Epidermal melanocyte (primary cell): ENCODE measurements at regions not wholly inside any gene's neighbourhood (a gene's known extent, or its start where the extent isn't known, plus 50 kb on each side); places are given as distances from the start of the nearest gene placed in this dataset.
A peak's percentile ranks its signal among the peaks of the same experiment; 100 is the strongest.

ENCODE experiments used
- DNase-seq: peaks from one replicate; pipeline ENCODE4 v3.0.0; 2011; ENCODE audit warnings: low spot score; ENCODE audit not compliant: insufficient read length

DNA sequence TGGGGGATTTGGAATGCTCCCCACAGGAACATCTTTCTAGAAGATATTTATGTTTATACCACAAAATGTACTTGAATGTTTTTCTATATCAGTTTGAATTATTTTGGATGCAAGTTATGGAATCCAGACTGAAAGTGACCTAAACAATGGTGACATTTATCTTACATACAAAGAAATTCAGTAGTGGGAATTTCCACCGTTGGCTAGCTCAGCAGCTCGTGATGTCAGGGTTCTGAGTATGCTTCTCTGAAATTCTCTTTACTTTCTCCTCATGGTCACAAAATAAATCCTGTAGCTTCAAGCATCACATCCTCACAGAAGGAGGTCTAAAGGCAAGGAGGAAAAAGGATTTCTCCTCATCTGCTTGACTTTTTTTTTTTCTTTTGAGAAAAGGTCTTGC lies 105.3 kb downstream of the AKAIN1 start:
- DNase-seq: no peak

DNA sequence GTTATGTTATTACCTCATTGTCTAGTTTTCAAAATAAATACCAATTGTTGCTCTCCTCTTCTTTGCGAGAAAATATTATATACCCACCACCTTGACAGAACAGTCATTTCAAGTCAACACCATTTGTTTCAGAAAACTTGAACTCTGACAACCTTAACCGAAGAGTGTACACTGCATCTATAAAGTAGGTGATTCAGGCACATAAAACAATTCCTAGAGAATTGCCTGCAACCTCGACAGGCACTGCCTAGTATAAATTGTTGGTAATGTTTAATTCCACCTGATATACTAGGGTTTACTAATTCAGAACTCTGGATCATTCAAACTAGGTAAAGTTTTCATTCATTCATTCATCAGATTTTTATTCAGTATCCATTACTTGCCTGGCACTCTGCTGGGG lies 121.8 kb downstream of the AKAIN1 start:
- DNase-seq: no peak

DNA sequence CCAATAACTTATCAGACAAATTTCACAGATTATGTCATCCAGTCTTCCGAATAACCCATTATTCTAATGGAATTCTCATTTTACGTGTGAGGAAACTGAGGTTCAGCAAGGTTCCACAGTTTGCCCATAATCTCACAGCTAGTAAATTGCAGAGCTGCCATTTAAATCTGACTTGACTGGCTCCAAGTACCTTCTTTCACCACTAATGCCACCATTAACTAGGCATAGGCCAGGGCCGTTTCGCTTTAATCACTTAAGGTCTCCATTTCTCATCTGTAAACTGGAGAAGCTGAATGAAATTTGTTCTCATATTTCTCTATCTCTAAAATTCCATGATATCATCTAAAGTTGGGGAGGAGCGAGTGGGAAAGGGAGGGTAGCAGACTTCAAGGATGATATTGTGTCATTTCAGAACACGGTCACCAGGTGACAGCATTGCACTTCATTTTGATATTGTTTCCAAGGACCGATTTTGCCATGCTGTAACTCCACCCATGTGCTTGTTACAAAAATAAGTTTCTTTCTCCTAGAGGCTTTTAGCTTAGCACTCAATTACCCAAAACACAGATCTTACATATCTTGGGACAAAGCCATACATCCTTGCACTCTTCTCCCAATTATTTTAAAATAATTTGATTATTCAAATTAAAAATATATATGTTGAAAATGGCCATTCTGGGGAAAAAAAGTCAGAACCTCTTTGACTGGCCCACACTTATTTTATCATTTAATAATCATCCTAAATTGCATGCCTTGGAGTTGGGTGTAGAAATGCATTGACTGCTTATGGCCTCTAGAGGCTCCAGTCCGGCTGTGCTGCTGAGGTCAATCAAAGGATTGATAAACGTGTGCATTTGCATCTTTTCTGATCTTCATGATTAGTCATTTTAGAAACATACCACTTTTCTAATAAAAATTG lies 123.8 kb downstream of the AKAIN1 start:
- no peak for DNase-seq

DNA sequence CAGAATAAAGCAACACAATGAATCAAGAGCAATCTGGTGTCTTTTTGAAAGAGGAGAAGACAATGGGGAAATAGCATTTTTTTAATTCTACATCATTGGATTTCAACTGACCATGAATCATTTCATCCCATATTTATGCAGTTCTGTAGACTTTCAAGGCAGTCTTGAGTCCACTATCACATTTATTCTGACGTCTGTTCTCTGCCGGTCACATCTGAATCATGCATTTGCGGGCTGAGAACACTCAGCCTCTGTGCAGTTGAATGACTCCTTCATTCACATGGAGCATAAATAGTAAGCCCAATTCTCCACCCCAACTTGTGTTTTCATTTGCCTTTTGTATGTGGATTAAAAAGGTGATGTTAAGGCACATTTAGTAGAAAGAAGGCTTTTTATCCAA lies 128.2 kb downstream of the AKAIN1 start:
- DNase-seq: no peak

DNA sequence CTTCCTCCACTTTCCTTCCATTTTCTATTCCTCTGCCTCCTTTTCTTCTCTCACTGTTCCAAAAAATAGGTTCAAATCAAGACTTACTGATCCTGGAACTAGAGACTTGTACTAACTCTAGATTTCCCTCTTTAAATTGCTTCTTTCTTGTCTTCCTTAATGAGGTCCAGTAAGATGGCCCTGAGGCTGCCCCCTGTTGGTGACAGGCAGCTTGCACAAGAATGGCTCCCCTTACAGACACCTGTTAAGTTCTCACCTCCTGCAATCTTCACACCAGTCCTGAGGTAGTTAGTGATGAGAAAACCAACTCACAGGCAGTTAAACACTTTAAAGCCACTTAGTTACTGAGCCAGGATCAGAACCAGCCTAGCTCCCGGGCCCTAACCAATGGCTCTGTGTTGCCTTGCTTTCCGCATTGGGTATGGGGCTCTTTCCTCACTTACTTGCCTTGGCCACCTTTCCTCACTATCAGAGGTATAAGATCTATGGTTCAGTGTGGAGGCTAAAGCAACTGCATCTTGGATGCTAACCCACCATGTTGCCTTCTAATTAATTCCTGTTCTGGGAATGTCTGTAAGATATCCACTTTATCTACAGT lies 130.6 kb downstream of the AKAIN1 start:
- no peak for DNase-seq

DNA sequence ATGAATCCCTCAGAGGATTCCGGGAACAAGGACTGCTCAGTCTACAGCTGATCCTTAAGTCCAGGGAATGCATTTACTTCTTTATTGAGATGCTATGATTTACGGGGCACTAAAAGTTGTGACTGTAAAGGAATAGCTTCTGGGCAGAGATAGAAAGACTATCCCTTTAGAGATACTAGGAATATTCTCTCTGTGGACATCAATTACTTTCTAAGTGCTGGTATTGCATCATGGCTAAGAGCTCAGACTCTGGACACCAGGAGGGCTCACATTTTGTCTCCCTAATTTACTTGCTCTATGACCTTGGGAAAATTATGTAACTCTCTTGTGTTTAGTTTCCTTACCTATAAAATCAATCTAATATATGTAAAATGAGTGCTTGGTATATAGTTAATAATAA lies 131.4 kb downstream of the AKAIN1 start:
- no peak for DNase-seq

DNA sequence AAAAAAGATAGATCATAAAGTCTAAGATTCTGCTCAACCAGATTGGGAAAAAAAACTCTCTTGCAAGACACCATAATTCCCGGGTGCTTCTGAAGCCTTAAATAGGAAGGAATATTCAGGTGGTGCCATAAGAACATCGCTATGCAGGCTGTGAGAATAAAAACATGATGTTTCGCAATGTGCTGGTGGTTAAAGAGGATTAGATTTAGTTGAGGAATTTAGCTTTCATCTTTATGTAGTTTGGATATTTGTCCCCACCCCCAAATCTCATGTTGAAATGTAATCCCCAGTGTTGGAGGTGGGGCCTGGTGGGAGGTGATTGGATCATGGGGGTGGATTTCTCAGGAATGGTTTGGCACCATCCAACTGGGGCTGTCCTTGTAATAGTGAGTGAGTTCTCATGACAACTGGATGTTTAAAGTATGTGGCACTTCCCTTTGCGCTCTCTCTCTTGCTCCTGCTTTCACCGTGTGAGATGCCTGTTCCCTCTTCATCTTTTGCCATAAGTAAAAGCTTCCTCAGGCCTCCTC lies 132.2 kb downstream of the AKAIN1 start:
- no peak for DNase-seq

DNA sequence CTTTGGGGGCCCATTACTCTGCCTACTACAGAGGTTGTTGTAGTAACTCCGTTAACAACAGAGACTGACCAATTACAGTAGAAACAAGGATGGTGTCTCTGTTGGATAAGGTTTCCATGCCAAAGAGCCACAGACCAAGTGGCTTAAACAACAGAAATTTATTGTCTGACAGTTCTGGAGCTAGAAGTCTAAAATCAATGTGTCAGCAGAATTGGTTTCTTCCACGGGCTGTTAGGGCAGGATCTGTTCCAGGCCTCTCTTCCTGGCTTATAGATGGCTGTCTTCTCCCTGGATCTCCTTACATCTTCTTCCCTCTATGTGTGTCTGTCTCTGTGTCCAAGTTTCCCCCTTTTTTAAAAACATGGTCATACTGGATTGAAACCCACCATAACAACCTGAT lies 135.3 kb downstream of the AKAIN1 start:
- no peak for DNase-seq

DNA sequence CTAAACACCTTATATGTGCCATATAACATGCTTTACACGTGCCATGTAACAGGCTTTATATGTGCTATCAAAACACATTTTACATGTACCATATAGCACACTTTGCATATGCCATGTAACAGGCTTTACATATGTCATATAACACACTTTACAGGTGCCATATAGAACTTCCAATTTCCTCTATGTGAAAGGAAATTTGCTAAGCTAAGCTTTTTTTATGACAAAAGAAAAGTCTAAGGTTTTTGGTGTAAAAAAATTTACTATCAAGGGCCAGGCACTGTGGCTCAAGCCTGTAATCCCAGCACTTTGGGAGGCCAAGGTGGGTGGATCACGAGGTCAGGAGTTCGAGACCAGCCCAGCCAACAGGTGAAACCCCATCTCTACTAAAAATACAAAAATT lies 136.5 kb downstream of the AKAIN1 start:
- no peak for DNase-seq

DNA sequence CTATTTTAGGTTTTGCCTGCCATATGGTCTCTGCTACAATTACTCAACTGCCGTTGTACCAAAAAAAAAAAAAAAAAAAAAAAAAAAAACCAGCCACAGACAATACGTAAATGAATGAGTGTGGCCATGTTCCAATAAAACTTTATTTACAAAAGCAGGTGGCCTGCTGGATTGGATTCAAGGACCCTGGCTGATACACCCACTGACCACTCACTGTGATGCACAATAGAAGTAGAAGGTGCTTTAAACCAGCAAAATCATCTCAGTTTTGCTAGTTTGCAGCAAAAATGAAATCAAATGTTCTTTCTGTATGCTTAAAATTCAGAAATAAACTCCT lies 137.4 kb downstream of the AKAIN1 start:
- DNase-seq: no peak

DNA sequence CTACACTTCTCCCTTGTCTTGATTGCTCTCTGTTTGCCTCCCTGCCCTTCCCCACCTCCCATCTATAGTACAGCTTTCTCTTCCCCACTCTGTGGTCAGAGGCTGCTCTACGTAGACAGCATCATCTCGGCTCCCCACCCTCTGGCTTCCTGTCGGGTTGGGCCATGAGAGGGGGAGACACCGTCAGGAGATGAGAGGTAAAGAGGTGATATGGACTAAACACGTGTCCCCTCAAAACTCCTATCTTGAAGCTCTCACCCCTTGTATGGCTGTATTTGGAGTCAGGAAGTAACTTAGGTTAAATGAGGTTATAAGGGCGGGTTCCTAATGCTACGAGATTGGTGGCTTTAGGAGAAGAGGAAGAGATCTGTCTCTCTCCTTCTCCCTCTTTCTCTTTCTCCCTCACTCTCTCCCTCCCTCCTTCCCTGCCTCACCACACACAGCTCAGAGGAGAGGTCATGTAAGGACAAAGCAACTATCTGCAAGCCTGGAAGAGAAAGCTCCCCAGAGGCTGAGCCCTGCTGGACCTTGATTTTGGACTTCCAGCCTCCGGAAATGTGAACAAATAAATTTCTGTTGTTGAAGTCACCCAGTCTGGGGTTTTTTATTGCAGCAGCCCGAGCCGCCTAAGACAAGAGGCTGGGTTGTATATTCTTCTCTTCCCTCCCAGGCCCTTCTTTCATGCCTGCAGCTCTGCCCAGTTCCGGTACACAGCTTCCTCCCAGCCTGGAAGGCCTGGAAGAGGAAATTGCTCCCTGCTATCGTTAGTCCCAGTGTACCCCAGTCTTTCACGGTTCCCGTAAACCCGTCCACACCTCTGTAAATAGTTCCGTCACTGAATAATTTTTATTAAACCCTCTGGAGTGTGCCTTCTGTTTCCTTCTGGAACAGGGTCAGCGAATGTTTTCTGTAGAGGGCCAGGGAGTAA lies 138.0 kb downstream of the AKAIN1 start:
- no peak for DNase-seq

DNA sequence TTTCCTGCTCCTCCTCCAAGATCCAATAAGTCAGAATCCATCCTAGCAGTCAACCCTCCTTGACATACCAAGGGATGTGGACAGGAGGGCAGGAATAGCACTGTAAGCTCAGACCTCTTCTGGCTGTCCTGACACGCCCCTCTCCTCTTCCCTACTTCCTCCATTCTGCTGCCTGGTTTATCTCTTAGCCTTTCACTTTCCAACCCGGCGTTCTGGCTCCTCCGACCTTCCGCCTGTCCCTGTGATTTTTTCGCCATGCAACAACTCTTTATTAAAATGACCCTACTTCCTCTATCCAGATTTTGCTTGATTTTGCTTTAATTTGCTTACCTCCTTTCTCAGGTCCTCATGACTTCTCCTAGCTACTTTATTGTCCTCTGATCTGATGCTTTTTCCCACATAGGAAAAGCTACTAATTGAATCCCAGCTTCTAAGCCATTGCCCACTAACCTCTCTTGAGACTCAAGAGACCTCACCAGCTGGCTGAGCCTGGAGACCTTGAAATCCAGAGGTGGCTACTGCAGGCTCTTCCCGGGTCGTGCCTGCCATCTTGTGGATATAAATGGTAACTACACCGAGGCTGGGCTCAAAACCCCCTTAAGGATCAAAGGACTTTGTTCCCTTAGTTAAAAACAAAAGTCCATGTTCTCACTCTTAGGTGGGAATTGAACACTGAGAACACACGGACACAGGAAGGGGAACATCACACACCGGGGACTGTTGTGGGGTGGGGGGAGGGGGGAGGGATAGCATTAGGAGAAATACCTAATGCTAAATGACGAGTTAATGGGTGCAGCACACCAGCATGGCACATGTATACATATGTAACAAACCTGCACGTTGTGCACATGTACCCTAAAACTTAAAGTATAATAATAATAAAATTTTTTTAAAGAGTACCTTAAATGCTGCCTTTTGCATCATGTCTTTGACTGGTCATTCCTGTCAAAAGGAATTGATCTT lies 139.4 kb downstream of the AKAIN1 start:
- peak; percentile 44 for DNase-seq

DNA sequence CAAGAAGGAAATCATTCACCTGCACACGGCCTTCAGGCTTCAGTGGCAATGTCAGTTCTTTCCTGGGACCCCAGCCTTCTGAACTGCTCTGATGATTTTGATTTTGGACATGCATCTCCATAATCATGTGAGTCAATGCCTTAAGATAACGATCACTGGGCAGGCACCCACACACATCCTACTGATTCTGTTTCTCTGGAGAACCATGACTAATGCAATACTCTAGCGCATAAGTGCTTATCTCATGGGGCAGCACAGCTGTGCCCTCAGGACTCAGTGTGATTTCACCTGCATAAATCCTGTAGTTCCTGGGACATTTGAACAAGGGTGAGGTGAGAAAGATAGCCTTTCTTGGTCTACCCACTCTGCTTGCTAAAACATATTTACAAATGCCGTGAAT lies 144.6 kb downstream of the AKAIN1 start:
- no peak for DNase-seq

DNA sequence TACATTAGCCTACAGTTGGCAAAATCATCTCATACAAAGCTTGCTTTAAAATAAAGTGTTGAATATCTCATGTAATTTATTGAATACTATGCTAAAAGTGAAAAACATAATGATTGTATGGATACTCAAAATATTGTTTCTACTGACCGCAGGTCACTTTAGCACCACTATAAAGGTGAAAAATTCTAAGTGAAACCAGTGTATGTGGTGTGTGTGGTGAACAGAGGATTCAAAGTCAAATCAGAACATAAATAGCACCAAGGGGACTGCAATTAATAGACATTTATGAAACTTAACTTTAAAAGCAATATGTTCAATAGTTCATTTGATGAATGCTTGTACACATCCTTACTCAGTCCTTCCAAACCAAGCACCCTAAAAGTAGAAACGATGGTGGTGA lies 145.8 kb downstream of the AKAIN1 start:
- DNase-seq: no peak

DNA sequence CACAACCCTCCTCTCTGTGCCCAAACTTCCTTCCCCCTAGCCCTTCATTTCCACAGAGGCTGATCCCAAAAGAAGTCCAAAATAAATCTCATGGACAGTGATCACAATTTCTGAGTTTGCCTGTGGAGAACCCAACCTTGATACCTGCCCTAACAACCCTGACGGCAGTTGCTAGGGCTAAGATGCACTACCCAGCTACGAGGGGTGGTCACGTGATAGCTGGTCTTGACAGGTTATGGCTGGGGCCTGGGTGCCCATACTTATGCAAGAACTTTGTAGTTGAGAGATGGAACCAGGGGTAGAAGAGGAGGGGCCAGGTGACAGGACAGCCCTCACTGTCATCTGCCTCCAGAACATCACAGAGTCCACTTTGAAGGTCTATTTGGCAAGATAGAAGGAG lies 147.9 kb downstream of the AKAIN1 start:
- DNase-seq: no peak

DNA sequence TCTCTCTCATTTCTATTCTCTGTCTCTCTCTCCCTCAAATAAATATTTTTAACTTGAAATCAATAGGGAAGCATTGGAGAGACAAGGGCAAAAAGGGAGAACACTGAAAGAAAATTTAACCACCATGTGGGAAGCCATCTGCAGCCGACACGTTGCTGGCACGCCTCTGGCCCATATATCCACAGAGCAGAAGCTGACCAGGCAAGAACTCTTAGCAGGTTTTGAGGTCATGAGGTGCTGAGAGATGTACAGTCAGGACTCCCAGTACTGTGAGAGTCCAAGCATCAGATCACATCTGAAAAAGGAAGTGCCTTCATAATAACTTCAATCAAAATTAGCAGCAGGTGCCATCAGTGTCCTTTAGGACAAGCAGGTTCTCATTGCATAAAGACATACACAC lies 156.6 kb downstream of the AKAIN1 start:
- DNase-seq: no peak

DNA sequence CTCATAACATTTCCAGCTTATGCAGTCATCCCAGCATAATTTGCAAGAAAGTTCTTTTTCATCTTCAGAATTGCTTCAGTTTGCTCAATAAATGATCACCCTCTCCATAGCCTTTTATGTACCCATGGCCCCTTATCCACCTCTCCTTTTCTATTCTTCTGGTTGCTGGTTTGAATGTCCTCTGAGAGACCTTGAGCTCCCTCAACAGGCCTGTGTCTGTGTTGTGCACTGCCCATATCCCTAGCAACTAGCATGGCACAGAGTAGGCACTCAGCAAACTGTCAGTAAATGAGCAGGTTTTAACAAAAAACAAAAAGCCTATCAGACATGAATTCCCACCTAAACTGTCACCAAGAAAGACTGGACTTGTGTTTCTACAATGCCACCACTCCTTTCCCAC lies 160.5 kb downstream of the AKAIN1 start:
- DNase-seq: no peak

DNA sequence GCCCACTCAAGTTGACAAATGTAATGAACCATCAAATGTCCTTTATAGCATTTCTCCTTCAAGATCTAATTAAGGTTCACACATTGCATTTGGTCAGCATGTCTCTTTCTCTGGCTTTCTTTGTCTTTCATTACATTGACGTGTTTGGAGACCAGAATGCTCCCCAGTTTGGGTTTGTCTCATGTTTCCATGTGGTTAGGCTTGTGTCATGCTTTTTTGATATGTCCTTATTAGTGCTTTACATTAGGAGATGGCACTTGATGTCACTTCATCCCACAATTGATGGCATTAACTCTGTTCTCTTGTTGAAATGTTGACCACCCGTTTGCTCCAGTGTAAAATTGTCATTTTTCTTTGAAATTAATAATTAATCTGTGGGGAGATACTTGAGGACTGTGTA lies 165.8 kb downstream of the AKAIN1 start:
- no peak for DNase-seq

DNA sequence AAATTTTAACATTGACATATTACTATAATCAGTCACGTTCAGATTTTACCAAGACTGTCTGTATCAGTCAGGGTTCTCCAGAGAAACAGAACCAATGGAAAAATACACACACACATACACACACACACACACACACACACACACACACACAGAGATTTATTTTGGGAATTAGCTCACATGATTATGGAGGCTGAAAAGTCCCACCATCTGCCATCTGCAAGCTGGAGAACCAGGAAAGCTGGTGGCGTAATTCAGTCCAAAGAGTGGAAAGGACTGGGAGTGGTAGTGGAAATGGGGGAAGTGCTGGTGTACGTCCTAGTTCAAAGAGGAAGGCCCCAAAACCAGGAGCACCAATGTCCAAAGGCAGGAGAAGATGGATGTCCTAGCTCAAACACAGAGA lies 166.4 kb downstream of the AKAIN1 start:
- no peak for DNase-seq

DNA sequence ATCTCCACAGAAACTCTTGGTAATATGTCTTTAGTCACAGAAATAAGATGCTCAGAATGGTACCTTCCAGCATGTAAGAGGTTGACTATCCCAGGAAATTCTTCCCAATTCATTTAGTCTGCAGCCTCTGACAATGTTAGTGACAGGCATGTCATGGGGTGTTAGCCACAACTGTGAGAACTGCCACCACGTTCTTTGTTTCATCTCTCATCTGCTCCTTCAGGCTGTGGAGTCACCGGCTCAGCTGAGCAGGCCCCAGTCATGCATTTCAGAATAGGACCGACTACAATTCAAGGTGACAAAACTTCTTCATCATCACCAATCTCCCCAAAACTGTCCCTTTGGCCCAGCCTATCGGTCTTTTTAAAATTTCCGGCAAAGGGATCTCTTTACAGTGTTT lies 167.5 kb downstream of the AKAIN1 start:
- DNase-seq: no peak

DNA sequence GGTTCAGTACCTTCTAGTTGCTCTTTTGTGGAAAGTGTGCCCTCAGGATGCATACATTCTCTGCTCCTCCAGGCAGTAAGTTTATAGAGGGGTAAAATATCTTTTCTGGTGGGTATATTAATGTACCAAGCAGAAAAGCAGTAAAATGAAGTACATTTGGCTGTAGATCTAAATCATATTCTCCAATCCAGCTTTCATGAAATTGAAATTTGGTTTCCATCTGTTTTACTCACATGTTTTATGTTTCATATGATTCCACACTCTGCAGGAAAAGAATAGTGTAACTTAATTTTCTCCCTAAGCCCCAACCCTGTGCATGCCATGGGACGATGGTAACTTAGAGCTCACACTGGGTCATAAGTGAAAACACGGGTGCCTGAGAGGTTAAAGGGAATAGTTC lies 172.3 kb downstream of the AKAIN1 start:
- no peak for DNase-seq
